ENCODE measurements at regions not wholly inside any gene's neighbourhood (a gene's known extent, or its start where the extent isn't known, plus 50 kb on each side); places are given as distances from the start of the nearest gene placed in this dataset.

DNA sequence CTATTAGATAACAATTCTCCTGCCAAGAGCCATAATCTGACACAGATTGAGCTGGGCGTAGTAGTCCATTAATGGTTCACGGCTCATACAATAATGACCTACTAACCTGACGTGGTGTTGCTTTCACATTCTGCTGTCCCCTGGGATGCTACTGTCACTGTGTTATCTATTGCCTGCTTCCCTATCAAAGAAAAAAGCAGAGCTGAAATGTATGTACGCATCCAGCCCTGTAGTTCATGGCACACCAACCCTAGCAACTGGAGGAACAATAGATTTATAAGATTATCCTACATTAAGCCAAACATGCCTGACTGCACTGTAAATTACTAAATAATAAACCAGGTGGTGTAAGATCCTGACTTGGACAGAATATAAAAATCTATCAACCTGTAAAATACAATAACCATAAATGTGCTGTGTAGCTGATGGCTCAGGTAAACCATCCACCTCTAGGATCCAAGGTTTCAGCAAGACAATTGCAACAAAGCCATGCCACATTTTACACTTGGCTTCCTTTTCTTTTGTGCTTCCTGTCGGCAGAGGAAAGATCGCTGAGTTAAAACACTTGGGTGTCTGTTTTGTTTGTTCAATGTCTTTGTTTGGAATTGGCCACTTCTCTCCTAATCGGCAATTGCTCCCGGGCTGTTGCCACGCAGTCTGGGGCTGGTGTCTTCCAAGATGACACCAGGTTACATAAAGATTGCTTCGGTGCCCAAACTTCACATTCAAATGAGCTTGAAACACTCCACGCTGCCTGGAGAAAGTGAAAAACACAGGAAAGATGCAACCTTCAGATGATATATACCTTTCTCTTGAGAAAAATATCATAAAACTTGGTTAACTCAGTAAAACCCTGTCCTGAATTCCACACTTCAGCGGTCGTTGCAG, 143.9 kb upstream of the MGMT start:
- DNase-seq = no peak

DNA sequence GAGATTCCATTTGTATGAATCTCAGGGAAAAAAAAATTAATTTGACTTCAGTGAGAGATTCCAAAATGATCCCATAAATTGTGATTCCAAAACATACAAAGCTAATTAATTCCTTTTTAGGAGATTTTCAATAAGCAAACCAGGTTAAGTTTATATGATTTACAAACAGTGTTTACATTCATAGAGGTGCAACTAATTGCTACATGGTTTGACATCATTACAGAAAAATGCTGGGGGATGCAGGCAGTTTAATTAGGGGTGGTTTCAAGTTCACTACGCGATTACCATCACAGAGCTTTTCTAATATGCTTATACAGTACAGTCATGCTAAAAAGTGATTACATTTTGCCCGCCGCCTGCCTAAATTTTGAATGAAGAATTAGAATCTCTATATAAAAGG, 143.2 kb upstream of the MGMT start:
- no peak for DNase-seq

DNA sequence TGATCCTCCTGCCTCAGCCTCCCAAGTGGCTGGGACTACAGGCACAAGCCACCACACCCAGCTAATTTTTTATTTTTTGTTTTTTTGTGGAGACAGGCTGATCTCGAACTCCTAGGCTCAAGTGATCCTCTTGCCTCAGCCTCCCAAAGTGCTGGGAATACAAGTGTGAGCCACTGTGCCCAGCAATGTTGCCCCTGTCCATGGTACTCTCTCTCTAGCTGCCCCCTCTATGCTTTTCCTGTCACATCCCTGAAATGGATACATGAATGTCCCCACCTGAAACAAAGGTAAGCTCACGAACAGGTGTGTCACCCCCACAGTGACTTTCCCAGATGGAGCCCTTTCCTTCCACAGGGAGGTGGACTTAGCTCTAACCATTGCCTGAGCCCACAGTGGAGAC, 141.1 kb upstream of the MGMT start:
- no peak for DNase-seq

DNA sequence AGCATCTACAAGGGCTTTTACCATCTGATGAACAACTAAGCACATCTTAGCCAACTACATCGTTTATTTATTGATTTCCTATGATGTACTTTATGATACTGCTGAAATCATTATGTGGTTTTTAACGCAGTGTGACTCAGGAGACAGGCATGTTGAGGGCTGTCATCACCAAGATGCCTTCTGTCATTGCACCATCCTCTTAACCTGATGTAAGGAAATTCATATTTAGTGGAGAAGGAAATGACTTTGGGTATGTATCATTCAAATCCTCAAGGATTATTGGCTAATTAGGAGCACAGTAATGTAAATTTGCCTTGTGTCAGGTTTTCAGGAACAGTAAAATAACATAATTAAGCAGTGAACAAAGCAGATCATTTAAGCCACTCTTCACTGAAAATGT, 138.5 kb upstream of the MGMT start:
- no peak for DNase-seq

DNA sequence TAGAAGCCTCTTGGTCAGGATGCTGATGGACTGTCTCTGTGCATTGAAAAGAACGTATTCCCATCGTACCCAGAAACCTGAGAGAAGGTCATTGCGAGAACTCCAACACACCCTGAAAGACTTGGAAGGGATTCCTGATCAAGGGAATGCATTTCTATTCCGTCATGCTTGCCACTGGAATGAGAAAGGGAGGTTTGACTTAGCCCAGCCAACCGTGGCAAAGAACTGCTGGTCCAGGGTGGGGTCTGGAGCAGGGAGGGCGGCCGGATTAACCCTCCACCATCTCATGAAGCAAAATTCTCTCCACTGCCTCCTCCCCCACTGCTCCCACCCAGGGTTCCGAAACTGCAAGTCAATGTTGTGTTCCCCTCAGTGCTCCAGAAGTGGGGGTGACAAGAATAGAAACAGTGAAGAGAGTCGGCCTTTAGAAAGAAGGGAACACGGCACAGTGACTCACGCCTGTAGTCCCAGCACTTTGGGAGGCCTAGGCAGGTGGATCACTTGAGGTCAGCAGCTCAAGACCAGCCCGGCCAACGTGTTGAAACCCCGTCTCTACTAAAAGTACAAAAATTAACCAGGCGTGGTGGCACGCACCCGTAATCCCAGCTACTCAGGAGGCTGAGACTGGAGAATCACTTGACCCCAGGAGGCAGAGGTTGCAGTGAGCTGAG, 137.5 kb upstream of the MGMT start:
- DNase-seq = no peak

DNA sequence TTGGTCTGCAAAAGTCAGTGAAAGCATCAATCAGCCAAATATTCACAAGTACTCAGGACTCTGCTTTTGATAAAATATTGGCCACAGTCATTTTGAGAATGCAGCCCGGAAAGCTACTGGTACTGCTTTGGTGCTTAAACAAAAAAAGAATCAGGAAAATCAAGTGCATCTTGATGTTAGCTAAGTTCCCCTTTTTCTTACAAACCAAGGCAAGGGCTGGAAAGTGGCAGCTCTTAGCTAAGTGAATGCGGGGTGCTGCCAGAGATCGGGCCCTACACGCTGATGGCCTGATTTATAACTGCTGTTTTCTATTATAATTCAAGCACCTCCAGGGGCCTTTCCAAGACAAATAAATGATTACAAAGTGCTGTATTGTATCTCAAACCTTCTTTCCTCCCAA, 136.8 kb upstream of the MGMT start:
- DNase-seq = no peak

DNA sequence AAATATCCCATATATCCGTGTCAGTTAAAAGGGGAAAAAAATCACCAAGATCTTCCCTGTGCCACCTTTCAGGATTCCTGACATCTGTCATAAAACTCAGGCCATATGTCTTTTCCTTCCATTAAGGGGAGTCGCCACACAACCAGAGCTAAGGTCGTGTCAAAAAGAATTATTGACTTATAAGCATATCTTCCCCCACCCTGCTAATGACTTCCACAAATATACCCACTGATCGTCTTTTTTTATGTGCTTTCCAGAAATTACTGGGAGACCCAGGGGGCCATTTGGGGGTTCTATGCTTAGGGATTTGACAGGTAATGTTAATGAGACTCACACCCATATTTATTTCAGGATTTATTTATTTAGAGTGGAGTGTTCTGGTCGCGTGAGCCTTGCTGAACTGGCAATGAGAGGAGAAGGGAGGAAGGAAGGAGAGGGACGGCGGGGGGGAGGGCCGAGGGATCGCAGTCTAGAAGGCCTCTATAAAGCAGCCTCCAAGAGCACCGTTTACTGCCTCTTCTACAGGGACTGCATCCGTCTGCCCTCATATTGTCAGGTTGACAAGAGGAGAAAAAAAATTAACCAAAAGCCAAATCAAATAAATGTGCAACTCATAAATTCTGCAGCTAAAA, 135.7 kb upstream of the MGMT start:
- no peak for DNase-seq

DNA sequence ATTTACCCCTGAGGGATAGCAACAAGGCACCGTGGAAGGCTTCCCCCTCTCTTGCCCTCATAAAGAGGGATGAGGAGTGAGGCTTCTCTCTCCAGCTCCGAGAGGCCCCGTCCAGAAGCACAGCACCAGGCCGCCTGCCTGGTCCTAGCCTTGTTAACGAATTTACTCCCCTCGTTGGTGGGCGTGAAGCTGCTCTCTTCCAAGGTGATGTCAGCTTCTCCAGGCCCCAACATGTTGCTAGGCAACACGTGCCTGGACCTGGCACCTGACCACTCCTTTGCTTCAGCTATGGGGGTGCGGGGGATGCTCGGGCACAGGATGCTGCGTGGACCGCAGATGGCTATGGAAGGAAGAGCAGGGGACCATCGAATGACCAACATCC, 135.2 kb upstream of the MGMT start:
- DNase-seq = no peak

DNA sequence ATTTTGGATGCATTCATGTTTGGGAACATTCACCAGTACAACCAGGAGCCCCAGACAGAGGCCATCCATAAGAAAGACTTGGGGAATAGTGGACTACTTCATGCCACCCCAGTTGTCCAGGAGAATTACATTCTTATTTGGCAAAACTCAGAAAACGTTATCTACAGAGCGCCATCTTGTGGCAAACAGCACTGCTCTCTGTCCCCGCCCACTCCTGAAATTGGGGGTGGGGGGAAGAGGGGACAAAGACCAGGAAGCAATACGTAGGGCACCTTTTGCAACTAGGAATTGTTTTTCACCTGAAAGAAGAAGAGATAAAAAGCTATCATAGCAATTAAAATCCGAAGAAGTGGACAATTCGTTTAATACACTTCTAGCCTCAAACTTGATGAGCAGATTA, 134.6 kb upstream of the MGMT start:
- no peak for DNase-seq

DNA sequence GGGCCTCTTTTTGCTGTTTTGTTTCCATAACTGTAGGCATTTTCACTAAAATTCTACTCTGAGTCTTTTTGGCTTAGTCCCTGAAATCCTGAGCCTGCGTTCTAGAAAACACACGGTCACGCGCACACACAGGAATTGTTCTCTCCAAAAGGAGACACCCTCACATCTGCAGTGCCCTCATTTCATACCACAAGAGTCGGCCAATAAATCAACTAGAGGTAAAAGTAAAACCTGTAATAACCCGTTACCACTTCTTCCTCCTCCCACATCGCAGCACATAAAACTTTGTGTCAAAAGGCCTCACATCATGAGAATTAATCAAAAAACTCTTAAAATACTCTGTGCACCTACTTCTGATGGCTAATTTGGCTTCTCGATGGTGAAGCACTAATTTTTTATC, 133.3 kb upstream of the MGMT start:
- no peak for DNase-seq

DNA sequence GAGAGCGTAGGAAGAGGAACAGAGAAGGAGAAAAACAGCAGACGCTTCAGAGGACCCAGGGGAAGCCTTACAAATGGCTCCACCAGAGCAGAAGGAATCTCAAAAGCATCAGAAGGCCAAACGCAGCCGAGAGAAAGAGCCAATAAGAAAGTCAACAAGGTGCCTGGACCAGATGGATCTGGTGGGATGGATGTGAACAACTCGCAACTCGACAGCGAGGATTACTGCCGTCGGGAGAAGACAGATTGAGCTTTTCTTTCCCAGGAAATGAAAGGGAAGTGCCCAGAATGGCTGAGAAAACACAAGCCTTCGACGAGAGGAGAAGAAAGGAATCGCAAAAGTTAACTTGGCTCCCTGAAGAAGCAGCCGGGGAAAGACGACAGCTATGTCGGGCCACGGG, 132.8 kb upstream of the MGMT start:
- no peak for DNase-seq

DNA sequence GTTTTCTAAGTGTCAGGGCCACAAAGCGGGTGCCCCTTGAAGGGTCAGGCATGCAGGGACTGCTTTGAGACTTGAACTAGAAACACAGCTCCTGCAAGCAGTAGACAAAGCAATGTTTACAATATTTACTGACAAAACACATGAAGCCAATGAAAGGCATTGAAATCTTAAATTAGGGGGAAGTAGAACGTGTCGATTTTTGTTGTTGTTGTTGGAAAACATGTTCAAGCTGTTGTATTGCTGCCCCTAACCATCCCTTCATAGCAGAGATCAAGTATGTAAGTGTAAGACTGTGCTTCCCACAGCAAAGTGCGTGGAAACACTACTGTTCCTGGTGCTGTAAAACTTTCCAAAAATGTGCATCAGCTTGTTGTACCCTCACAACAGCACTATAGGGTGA, 131.6 kb upstream of the MGMT start:
- no peak for DNase-seq

DNA sequence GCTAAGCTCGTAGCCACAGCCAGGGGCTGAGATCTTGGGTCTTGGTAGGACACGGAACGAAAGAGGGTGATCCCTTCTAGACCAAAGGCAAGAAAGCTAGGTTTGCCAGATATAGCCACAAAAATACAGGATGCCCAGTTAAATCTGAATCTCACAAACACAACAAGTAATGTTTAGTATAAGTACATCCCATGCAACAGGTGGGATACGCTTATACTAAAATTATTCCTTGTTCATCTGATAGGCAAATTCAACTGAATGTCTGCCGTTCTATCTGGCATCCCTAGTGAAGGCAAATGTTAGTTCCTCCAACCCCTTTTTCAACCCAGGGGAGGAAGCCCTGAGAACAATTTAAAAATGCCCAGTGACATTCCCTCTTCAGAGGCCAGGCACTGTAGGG, 131.1 kb upstream of the MGMT start:
- no peak for DNase-seq

DNA sequence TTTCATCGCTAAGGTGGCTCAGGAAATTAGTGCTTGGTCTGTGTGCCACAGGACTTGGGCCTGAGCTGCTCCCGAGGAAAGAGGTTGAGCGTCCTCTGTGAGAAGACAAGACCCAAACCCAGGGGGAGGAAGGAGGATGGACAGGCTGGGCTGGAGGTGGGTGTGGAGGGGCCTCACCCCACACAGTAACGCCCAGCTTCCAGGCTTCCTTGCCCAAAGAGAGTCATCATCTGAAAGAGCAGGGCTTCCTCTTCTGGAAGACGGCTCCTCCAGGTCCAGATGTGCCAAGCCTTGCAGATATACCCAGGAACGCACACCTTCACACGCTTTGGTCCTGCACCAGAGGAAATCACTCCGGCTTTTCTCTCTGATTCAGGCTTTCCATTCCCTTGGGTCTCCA, 127.8 kb upstream of the MGMT start:
- DNase-seq = no peak

DNA sequence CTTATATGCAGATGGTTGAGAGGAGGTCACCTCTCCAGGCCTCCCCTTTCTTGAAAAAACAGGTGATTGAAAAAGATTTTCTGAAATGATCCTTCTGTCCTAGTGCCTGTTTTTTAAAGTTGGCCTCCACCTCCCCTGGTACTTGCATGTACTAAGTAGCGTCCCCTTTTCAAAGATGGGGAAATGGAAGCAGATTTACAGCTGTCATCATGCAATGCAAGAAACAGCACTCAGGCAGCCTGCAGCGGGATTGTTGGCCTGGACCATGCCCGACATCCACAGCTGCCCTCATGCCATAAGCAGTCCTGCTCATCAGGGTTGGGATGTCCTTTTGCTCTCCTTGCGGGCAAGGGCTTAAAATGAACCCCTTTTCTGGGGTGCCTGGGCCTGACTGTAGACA, 127.2 kb upstream of the MGMT start:
- DNase-seq = no peak

DNA sequence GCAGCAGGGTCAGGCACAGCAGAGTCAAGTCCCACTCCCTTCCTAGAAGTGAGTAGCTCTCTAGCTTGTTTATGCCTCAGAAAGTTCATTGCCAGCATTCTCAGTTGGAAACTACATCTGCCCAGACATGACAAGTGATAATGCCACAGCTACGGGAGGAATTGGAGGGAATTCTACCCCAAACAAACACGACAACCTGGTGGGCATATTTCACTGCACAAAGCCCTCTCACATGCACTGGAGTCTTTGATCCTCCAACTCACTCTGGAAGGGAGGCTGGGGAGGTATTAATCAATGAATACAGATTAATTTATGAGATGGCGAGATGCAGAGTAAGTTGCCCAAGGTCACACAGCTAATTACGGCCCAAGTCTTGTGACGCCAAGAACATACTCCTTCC, 126.0 kb upstream of the MGMT start:
- DNase-seq = no peak

DNA sequence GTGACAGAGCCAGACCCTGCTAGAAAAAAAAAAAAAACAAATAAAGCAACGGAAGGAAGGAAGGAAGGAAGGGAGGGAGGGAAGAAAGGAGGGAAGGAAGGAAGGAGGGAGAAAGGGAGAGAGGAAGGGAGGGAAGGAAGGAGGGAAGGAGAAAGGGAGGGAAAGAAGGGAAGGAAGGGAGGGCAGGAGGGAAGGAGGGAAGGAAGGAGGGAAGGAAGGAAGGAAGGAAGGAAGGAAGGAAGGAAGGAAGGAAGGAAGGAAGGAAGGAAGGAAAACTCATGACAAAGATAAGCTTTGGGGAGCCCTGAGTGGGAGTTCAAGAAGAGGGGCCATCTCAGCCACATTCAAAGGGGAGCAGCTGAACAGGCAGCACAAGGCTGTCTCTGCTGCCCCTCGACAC, 124.7 kb upstream of the MGMT start:
- DNase-seq = no peak

DNA sequence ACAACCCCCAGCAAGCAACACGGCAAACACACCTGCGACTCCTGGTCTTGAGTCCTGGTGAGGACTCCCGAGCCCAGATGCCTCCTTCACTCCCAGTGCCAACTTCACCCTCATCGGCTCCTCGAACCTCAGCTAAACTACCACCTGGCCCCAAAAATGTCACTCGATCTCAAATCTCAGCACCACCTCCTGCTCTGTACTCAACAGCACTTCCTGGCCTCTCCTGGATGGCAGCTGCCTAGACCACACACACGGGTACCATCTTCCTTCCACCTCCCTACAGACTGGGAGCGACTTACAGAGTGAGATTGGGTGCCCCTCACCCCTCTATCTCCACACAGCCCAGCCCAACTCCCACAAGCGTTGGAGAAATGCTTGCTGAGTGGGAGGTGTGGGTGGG, 123.9 kb upstream of the MGMT start:
- no peak for DNase-seq

DNA sequence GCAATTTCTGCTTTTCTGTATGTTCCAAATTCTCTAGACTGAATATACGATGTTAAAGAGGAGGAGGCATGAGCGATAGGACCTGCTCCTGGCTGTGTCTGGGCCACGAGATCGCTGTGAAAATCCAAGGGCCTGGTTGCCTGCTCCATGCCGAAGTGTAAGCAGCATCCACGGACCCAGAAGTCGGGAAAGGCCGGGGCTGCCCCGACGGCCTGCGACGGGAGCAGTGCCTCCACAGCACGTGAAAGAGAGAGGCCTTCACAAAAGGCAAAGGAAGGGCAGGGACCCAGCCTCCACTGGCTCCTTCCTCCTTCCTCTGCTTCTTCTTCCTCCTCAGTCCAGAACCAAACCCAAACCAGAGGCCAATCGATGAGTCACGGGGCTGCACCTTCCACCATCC, 122.9 kb upstream of the MGMT start:
- DNase-seq = no peak

DNA sequence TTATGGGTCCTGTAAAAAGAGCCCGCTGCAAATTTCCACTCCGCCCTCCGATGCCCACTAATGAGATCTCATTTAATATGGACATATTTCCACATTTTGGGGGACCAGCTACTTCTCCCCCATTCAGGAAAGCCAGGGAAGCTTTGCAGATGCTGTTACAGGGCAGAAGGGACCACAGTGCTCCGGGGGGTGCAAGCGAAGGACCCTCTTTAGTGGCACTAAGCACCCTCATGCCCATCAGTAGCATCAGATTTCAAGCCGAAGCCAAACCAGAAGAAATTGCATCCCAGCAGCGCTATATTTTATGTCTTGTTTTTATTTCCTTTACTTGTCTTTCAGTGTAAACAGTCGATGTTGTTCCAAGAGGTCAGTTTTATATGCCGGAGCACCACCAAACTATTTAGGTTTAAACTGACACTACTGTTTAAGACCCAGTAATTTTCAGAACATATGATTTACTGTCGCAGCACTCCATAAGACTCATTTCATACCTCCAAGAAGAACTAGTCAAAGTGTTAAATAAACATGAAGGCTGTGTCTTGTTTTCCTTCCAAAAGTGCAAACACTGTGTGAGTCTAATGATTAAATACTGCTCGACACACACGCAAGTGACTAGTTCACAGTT, 122.2 kb upstream of the MGMT start:
- no peak for DNase-seq

DNA sequence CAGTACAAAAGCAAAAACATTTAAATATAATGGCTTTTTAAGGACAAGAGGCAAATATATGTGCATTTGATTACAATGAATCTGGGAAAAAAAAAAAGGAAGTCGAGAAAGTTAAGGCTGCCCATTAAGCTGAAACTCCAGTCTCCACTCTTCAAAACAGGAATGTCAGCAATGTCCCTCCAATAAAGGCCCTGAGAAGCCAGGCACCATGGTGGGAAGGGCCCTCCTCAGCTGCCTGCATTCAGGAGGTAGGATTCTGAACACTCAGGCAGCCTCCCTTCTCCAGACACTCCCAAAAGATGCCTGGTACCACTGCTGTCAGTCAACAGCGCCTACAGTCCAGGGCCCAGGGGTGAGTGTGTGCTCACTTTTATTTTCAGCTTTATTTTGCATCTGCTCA, 121.3 kb upstream of the MGMT start:
- no peak for DNase-seq

DNA sequence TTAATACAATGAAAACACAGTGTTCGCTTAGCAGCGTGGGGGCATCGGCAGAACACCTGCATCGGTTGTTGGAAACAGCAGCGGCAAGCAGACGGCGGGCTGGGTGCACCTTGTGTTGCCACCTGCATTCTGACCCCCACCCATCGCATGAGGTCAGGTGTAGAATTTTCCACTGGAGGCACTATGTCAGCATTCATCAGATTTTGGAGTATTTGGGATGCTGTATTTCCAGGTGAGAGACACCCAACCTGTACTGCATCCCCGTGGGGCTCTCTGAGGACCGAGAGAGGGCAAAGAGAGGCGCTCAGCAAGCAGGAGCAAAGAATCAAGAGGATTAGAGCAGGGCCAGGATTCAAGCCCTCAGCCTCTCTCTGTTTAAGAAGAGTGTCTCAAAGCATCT, 116.4 kb upstream of the MGMT start:
- DNase-seq = no peak

DNA sequence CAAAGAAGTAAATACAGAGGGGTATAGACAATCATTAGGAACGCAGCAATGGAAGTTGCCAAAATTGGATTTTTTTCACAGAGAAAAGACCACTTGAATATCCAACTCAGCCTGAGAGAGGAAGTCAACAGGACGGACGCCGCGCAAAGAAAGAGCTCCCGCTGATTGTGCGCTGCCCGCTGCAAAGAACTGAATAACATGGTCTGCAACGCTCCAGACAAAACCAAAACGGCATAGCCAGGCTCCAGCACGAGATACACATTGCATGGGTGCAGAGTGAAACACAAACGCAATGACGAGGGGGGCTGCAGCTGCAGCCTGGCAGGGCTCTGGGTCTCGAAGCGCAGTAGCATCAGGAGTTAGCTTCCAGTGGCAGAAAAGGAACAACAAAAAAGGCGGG, 113.9 kb upstream of the MGMT start:
- DNase-seq = no peak

DNA sequence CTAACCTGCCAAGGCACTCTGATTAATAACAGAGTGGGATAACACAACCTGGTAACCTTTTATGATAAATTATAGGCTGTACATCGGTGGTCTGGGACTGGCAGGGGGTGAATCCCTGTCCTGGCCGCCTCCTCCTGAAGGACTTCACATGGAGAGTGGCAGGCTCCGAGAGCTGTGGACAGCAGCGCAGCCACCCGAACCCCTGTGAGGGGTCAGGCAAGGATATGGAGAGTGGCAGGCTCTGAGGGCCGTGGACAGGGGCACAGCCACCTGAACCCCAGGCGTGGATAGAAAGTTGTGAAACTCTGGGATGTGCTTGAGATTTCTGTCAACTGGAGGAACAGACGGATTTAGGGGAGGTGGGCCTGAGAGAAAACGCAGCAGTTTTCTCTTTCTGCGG, 107.0 kb upstream of the MGMT start:
- DNase-seq = no peak

Data from activated CD4-positive, alpha-beta T cell treated with anti-CD3 and anti-CD28 coated beads for 4 hours (primary cell).